ENCODE measurements at regions not wholly inside any gene's neighbourhood (a gene's known extent, or its start where the extent isn't known, plus 50 kb on each side); places are given as distances from the start of the nearest gene placed in this dataset.

GRCh38 chr1:112297536-112297935 lies 98.5 kb upstream of the CTTNBP2NL start:
- peaks cover 8% of the 10 kb centered on the region for H3K4me1 Mint-ChIP-seq
- no peak for DNase-seq
- no peaks in the 10 kb centered on the region for H3K36me3 Mint-ChIP-seq (ENCODE audit: low read depth)
- no peak overlapping the region for H3K27ac Mint-ChIP-seq
- peaks cover 16% of the 10 kb centered on the region for H3K27me3 Mint-ChIP-seq (ENCODE audit: low read depth, poor library complexity)
- peaks cover 15% of the 10 kb centered on the region for H3K9me3 Mint-ChIP-seq
- no peak for TF ChIP-seq CTCF (IDR thresholded peaks at IDR 0.05)
- no peak overlapping the region for H3K4me3 Mint-ChIP-seq

- peaks cover 15% of the 10 kb centered on the region for H3K9me3 Mint-ChIP-seq
- H3K36me3 Mint-ChIP-seq (ENCODE audit: low read depth), result no peaks in the 10 kb centered on the region
- no peak overlapping the region for H3K4me3 Mint-ChIP-seq
- peak; percentile 43 for TF ChIP-seq CTCF (IDR thresholded peaks at IDR 0.05)
- peaks cover 16% of the 10 kb centered on the region for H3K27me3 Mint-ChIP-seq (ENCODE audit: low read depth, poor library complexity)
- H3K4me1 Mint-ChIP-seq, result peaks cover 8% of the 10 kb centered on the region
- no peak overlapping the region for H3K27ac Mint-ChIP-seq
- peak; percentile 42 for DNase-seq
Observed at GRCh38 chr1:112298558-112298957, 97.5 kb upstream of the CTTNBP2NL start.

GRCh38 chr1:112304126-112304525 lies 91.9 kb upstream of the CTTNBP2NL start:
- H3K27me3 Mint-ChIP-seq (ENCODE audit: low read depth, poor library complexity), result peaks cover 25% of the 10 kb centered on the region
- no peak overlapping the region for H3K4me3 Mint-ChIP-seq

GRCh38 chr1:112304612-112305011 lies 91.4 kb upstream of the CTTNBP2NL start:
- Mint-ChIP-seq H3K36me3 (ENCODE audit: low read depth) (no peaks in the 10 kb centered on the region), H3K9me3 (no peaks in the 10 kb centered on the region), H3K27me3 (ENCODE audit: low read depth, poor library complexity) (peaks cover 25% of the 10 kb centered on the region), H3K4me3 (no peak overlapping the region), H3K4me1 (peaks cover 8% of the 10 kb centered on the region), H3K27ac (no peak overlapping the region)
- DNase-seq, result no peak
- TF ChIP-seq CTCF (IDR thresholded peaks at IDR 0.05), result no peak

More at GRCh38 chr1:112304126-112304525, 91.9 kb upstream of the CTTNBP2NL start:
- Mint-ChIP-seq H3K27ac (no peak overlapping the region), H3K36me3 (ENCODE audit: low read depth) (no peaks in the 10 kb centered on the region), H3K4me1 (peaks cover 8% of the 10 kb centered on the region), H3K9me3 (no peaks in the 10 kb centered on the region)
- no peak for DNase-seq
- no peak for TF ChIP-seq CTCF (IDR thresholded peaks at IDR 0.05)

GRCh38 chr1:112307930-112308591 lies 88.0 kb upstream of the CTTNBP2NL start:
- H3K4me1 Mint-ChIP-seq, result no peaks in the 10 kb centered on the region
- H3K27ac Mint-ChIP-seq, result no peak overlapping the region
- TF ChIP-seq CTCF (IDR thresholded peaks at IDR 0.05), result no peak
- H3K27me3 Mint-ChIP-seq (ENCODE audit: low read depth, poor library complexity), result peaks cover 22% of the 10 kb centered on the region
- H3K4me3 Mint-ChIP-seq, result no peak overlapping the region
- no peaks in the 10 kb centered on the region for H3K9me3 Mint-ChIP-seq
- no peaks in the 10 kb centered on the region for H3K36me3 Mint-ChIP-seq (ENCODE audit: low read depth)
- DNase-seq, result no peak

- Mint-ChIP-seq H3K4me1 (no peaks in the 10 kb centered on the region), H3K9me3 (no peaks in the 10 kb centered on the region), H3K27ac (no peak overlapping the region), H3K27me3 (ENCODE audit: low read depth, poor library complexity) (peaks cover 22% of the 10 kb centered on the region), H3K36me3 (ENCODE audit: low read depth) (no peaks in the 10 kb centered on the region), H3K4me3 (no peak overlapping the region)
- DNase-seq, result no peak
- no peak for TF ChIP-seq CTCF (IDR thresholded peaks at IDR 0.05)
Observed at GRCh38 chr1:112308716-112309115, 87.3 kb upstream of the CTTNBP2NL start.

All from nephron progenitor cell (in vitro differentiated cells).